ENCODE measurements at regions not wholly inside any gene's neighbourhood (a gene's known extent, or its start where the extent isn't known, plus 50 kb on each side); places are given as distances from the start of the nearest gene placed in this dataset.
A peak's percentile ranks its signal among the peaks of the same experiment; 100 is the strongest.

DNA sequence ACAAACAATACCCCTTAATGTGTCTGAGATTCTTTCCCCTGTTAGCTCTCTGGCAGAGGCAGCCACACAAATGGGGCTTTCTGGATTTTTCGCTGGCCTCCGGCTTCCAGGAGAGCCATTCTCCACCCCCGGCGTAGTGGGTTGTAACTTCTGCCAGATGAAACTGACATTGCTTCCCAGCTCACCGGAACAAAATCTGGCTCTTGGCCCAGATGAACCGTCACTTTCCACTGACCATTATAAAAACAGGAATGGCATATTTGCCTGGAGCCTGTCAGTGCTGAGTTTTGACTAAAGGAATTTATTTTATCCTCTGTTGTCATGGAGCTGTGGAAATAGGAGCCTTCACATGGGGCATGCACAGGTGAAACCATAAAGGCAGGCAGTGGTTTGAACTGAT lies 120.6 kb upstream of the GPR12 start:
- intact Hi-C loops (cut with DNase I; ENCODE audit: low total_unique reads): no loop called here
- TF ChIP-seq, protein P1, sequence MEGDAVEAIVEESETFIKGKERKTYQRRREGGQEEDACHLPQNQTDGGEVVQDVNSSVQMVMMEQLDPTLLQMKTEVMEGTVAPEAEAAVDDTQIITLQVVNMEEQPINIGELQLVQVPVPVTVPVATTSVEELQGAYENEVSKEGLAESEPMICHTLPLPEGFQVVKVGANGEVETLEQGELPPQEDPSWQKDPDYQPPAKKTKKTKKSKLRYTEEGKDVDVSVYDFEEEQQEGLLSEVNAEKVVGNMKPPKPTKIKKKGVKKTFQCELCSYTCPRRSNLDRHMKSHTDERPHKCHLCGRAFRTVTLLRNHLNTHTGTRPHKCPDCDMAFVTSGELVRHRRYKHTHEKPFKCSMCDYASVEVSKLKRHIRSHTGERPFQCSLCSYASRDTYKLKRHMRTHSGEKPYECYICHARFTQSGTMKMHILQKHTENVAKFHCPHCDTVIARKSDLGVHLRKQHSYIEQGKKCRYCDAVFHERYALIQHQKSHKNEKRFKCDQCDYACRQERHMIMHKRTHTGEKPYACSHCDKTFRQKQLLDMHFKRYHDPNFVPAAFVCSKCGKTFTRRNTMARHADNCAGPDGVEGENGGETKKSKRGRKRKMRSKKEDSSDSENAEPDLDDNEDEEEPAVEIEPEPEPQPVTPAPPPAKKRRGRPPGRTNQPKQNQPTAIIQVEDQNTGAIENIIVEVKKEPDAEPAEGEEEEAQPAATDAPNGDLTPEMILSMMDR (IDR thresholded peaks at IDR 0.05): no peak
- no peak for TF ChIP-seq POLR2A (IDR thresholded peaks at IDR 0.05)
- TF ChIP-seq POLR2AphosphoS5 (IDR thresholded peaks at IDR 0.05): no peak
- Histone ChIP-seq H3K4me1 (peaks cover 0 to 2% of the 10 kb centered on the region in 2 donors), H3K27ac (no peak overlapping the region), H3K9me3 (peaks cover 10 to 15% of the 10 kb centered on the region in 2 donors), H3K4me3 (peak overlapping the region in 2 of 3 donors; percentile 18 to 41), H3K36me3 (no peaks in the 10 kb centered on the region), H3K27me3 (peaks cover 0 to 4% of the 10 kb centered on the region in 2 donors)
- DNase-seq (ENCODE audit: low spot score in 2 of 2): peak in 1 of 2 donors; percentile 30

DNA sequence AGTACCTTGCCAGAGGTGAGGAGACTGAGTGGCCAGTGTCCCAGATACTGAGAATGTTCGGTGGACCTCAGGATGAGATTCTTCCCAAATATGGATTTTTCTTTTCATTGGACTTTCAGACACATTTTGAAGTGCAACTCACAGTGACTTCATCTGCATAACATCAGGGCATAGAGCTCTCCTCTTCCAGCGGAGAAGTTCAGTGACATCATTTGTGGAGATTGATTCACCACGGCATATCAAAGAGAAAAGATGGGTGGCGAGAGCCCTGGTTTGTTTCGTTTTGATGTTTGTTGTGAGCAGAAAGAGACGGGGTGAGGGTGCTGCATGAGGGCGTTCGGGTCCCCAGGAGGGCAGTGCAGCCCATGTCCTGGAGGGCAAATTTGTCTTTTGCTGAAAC lies 120.1 kb upstream of the GPR12 start:
- peaks cover 0 to 4% of the 10 kb centered on the region in 2 donors for H3K27me3 ChIP-seq
- no peaks in the 10 kb centered on the region for H3K36me3 ChIP-seq
- TF ChIP-seq, protein P1 (IDR thresholded peaks at IDR 0.05): no peak
- no peak for TF ChIP-seq POLR2A (IDR thresholded peaks at IDR 0.05)
- no peak for TF ChIP-seq POLR2AphosphoS5 (IDR thresholded peaks at IDR 0.05)
- peaks cover 0 to 2% of the 10 kb centered on the region in 2 donors for H3K4me1 ChIP-seq
- DNase-seq (ENCODE audit: low spot score in 2 of 2): no peak
- intact Hi-C loops (cut with DNase I; ENCODE audit: low total_unique reads): no loop called here
- H3K4me3 ChIP-seq: peak overlapping the region in 2 of 3 donors; percentile 18 to 41
- peaks cover 10 to 18% of the 10 kb centered on the region in 2 donors for H3K9me3 ChIP-seq
- no peak overlapping the region for H3K27ac ChIP-seq

DNA sequence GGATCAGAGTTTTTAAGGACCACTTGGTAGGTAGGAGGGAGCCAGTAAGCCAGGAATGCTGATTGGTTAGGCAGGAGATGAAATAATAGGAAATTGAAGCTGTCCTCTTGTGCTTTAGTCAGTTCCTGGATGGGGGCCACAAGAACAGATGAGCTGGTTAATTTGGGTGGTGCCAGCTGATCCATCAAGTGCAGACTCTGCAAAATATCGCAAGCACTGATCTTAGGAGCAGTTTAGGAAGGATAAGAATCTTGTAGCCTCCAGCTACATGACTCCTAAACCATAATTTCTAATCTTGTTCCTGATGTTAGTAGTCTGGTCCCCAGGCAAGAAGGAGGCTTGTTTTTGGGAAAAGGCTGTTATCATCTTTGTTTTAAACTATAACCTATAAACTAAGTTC lies 117.9 kb upstream of the GPR12 start:
- DNase-seq (ENCODE audit: low spot score in 2 of 2): no peak
- TF ChIP-seq, protein P1 (IDR thresholded peaks at IDR 0.05): no peak
- TF ChIP-seq POLR2A (IDR thresholded peaks at IDR 0.05) (no peak), POLR2AphosphoS5 (IDR thresholded peaks at IDR 0.05) (no peak)

DNA sequence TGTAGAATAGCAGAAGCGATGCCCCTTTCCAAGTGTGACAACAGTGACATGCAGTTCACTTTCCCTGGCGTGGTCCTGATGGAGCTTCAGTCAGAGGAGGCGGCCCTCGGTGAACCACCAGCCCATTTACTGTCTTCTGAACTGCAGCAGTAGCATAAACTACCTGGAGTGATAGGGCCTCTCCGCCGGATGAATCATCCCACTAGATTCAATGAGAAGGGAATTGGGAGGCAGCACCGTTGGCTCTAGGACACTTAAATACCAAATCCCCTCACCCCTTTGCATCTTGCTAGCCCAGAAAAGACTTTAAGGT lies 112.8 kb upstream of the GPR12 start:
- intact Hi-C loops (cut with DNase I; ENCODE audit: low total_unique reads): no loop called here
- H3K4me3 ChIP-seq: no peak overlapping the region
- TF ChIP-seq POLR2AphosphoS5 (IDR thresholded peaks at IDR 0.05) (no peak), POLR2A (IDR thresholded peaks at IDR 0.05) (no peak)
- TF ChIP-seq, protein P1 (IDR thresholded peaks at IDR 0.05): no peak
- H3K4me1 ChIP-seq: no peaks in the 10 kb centered on the region
- no peaks in the 10 kb centered on the region for H3K36me3 ChIP-seq
- no peak for DNase-seq (ENCODE audit: low spot score in 2 of 2)
- no peak overlapping the region for H3K27ac ChIP-seq
- peaks cover 10 to 18% of the 10 kb centered on the region in 2 donors for H3K9me3 ChIP-seq
- peaks cover 0 to 7% of the 10 kb centered on the region in 2 donors for H3K27me3 ChIP-seq

More for the DNA sequence above, 117.9 kb upstream of the GPR12 start:
- H3K4me1 ChIP-seq: peaks cover 0 to 2% of the 10 kb centered on the region in 2 donors
- no peak overlapping the region for H3K27ac ChIP-seq
- intact Hi-C loops (cut with DNase I; ENCODE audit: low total_unique reads): no loop called here
- peaks cover 10 to 18% of the 10 kb centered on the region in 2 donors for H3K9me3 ChIP-seq
- H3K4me3 ChIP-seq: no peak overlapping the region
- H3K36me3 ChIP-seq: no peaks in the 10 kb centered on the region
- peaks cover 0 to 4% of the 10 kb centered on the region in 2 donors for H3K27me3 ChIP-seq

DNA sequence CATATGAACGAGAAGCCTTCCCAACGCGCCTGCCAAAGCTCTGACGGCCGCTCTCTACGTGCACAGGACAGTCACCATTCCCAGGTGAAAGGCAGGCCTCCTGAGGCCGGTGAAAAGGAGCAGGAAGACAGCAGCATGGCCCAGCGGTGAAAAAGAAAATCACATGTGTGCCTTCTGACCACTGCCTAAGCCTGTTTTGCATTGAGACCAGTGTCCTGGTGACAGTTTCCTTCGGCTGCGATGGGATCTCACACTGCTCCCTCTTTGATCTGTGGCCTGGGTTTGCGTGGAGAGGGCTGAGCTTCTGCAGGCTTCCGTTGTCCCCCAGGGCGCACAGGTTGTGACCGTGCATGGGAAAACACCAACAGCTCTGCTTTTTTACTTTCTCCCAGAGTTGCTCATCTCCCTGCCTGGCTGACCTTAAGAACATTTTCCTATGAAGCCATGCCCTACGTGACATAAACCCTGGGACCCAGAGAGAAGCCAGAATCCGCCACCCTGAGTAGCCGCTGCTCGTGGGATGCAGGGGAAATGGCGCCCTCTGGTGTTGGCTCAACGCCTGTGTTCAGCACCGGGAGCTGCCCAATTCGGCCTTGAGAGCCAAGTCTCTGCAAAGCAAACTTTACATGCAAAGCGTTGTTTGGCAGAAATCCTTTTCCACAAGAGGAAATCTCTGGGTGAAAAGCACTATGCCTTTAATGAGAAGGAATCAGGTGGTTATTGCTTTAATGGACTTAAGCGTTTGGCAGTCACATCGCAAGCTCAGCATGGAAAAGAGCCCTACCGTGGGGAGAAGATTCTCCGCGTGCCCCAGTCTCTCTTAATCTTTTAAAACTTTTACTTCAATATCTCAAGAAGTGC lies 112.2 kb upstream of the GPR12 start:
- Histone ChIP-seq H3K27me3 (peaks cover 0 to 12% of the 10 kb centered on the region in 2 donors), H3K36me3 (no peaks in the 10 kb centered on the region), H3K4me3 (no peak overlapping the region), H3K9me3 (peaks cover 6 to 14% of the 10 kb centered on the region in 2 donors), H3K4me1 (no peaks in the 10 kb centered on the region), H3K27ac (no peak overlapping the region)
- DNase-seq (ENCODE audit: low spot score in 2 of 2): no peak
- TF ChIP-seq POLR2AphosphoS5 (IDR thresholded peaks at IDR 0.05): no peak
- TF ChIP-seq, protein P1 (IDR thresholded peaks at IDR 0.05): peak in 2 of 3 donors; percentile 35 to 46
- intact Hi-C loops (cut with DNase I; ENCODE audit: low total_unique reads): no loop called here

All from breast epithelium (tissue), 4 donors.